ENCODE measurements at regions not wholly inside any gene's neighbourhood (a gene's known extent, or its start where the extent isn't known, plus 50 kb on each side); places are given as distances from the start of the nearest gene placed in this dataset.

DNA sequence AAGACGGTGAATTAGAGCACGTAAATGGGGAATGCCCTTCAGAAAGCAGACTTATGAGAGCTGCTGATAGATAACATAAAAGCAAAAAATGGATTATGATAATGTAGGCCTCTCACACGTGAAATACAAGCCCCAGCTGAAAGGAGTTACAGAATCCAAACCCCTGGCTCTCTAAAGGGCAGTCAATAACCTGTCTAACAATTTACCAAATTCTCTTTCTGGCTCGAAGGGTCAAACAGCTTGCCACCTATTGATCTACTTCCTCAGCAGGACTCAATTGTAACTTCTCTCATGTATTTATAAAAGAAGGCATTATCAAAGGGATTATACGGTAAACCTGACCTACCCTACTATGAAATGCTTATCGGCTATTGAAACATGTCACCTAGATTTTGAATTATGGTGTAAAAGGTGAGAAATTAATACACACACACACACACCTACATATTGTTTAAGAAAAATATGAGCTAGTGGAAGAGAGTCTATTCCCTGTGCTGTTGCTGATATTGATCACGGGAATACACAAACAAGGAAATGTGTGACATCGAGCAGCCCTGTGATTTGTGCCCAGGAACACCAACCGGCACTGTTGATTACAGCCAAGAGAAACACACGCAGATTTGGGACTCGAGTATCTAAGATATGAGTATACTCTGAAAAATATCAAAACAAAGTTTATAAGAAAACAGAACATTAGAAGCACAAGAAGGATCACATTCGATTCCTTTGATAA is 135.6 kb upstream of the NEBL start:
- 68 to 71% methylated on average over 4 to 10 of the region's 12 CpGs for WGBS, 2 experiments (ENCODE audit: insufficient coverage in 1 of 2, insufficient read length in 1 of 2)
- Mint-ChIP-seq H3K27ac (no peak overlapping the region), H3K4me3 (no peak overlapping the region), H3K4me1 (peaks cover 8% of the 10 kb centered on the region), H3K27me3 (ENCODE audit: insufficient read depth) (no peaks in the 10 kb centered on the region), H3K36me3 (ENCODE audit: low read depth) (peaks cover 15% of the 10 kb centered on the region), H3K9me3 (peaks cover 9% of the 10 kb centered on the region)
- H3K27me3 ChIP-seq (ENCODE audit: control insufficient read depth, insufficient read depth, low read length, poor library complexity, severe bottlenecking), result no peaks in the 10 kb centered on the region
- no peak overlapping the region for H3K27ac ChIP-seq (ENCODE audit: low read depth, low read length)
- H3K36me3 ChIP-seq (ENCODE audit: control insufficient read depth, insufficient read depth, low read length), result no peaks in the 10 kb centered on the region
- DNase-seq, result no peak
- H3K4me3 ChIP-seq (ENCODE audit: low read length), result no peak overlapping the region
- no peaks in the 10 kb centered on the region for H3K4me1 ChIP-seq (ENCODE audit: control insufficient read depth, insufficient read depth, low read length)
- TF ChIP-seq, protein P1, sequence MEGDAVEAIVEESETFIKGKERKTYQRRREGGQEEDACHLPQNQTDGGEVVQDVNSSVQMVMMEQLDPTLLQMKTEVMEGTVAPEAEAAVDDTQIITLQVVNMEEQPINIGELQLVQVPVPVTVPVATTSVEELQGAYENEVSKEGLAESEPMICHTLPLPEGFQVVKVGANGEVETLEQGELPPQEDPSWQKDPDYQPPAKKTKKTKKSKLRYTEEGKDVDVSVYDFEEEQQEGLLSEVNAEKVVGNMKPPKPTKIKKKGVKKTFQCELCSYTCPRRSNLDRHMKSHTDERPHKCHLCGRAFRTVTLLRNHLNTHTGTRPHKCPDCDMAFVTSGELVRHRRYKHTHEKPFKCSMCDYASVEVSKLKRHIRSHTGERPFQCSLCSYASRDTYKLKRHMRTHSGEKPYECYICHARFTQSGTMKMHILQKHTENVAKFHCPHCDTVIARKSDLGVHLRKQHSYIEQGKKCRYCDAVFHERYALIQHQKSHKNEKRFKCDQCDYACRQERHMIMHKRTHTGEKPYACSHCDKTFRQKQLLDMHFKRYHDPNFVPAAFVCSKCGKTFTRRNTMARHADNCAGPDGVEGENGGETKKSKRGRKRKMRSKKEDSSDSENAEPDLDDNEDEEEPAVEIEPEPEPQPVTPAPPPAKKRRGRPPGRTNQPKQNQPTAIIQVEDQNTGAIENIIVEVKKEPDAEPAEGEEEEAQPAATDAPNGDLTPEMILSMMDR (conservative IDR thresholded peaks at IDR 0.05), result no peak
- no peak overlapping the region for H3K9ac ChIP-seq (ENCODE audit: extremely low read depth, low read length, poor library complexity, severe bottlenecking)
- H3K9me3 ChIP-seq (ENCODE audit: control insufficient read depth, low read length), result no peaks in the 10 kb centered on the region

DNA sequence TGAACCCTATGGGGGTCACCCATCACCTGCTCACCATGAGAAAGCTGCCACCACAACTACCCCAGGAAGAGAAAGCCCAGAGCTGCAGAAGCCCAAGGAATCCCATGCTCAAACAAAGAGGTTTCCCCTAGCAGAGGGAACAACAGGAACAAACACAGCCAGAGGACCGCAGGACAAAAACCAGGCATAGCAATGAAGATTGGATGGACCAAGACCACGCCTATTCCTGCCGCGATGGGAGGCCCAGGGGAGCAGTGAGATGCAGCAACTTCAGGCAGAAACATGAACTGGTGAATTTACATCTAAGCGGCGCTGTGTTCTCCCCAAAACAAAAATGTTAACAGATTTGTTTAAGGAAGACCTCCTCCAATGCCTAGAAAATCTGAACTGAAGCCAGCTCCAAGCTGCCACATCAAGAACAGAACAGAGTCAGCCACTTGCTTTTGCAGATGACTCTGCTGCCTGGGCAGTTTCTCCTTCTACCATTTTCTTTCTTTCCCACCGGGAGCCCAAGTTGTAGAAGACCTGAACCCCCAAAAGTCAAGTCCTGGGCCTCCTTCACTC is 134.2 kb upstream of the NEBL start:
- Mint-ChIP-seq H3K4me1 (peaks cover 6% of the 10 kb centered on the region), H3K27me3 (ENCODE audit: insufficient read depth) (no peaks in the 10 kb centered on the region), H3K36me3 (ENCODE audit: low read depth) (peaks cover 15% of the 10 kb centered on the region), H3K4me3 (no peak overlapping the region), H3K27ac (no peak overlapping the region), H3K9me3 (peaks cover 9% of the 10 kb centered on the region)
- Histone ChIP-seq H3K27ac (ENCODE audit: low read depth, low read length) (no peak overlapping the region), H3K9me3 (ENCODE audit: control insufficient read depth, low read length) (no peaks in the 10 kb centered on the region), H3K27me3 (ENCODE audit: control insufficient read depth, insufficient read depth, low read length, poor library complexity, severe bottlenecking) (no peaks in the 10 kb centered on the region), H3K9ac (ENCODE audit: extremely low read depth, low read length, poor library complexity, severe bottlenecking) (no peak overlapping the region), H3K4me3 (ENCODE audit: low read length) (no peak overlapping the region), H3K4me1 (ENCODE audit: control insufficient read depth, insufficient read depth, low read length) (no peaks in the 10 kb centered on the region), H3K36me3 (ENCODE audit: control insufficient read depth, insufficient read depth, low read length) (no peaks in the 10 kb centered on the region)
- TF ChIP-seq, protein P1 (conservative IDR thresholded peaks at IDR 0.05), result no peak
- no peak for DNase-seq
- 93 to 94% methylated on average over 7 of the region's 7 CpGs for WGBS, 2 experiments (ENCODE audit: insufficient coverage in 1 of 2, insufficient read length in 1 of 2)

DNA sequence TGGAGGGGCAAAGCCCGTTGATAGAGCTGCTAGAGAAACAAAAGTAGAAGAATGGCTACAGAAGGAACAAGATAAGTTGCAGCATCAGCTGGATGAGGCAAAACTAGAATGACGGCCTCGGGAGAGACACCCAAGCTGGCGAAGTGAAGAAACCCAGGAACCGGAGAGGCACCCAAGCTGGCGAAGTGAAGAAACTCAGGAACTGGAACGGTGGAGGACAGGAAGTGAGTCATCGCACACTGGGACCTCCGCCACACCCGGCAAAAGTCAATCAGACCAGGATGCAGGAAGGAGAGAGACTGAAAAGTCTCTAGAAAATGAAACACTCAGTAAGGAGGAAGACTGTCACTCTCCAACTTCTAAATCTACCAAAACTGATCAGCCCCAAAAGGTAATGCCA is 133.0 kb upstream of the NEBL start:
- Mint-ChIP-seq H3K27ac (no peak overlapping the region), H3K9me3 (peaks cover 9% of the 10 kb centered on the region), H3K36me3 (ENCODE audit: low read depth) (peaks cover 15% of the 10 kb centered on the region), H3K27me3 (ENCODE audit: insufficient read depth) (no peaks in the 10 kb centered on the region), H3K4me3 (no peak overlapping the region), H3K4me1 (peaks cover 6% of the 10 kb centered on the region)
- Histone ChIP-seq H3K27me3 (ENCODE audit: control insufficient read depth, insufficient read depth, low read length, poor library complexity, severe bottlenecking) (no peaks in the 10 kb centered on the region), H3K4me1 (ENCODE audit: control insufficient read depth, insufficient read depth, low read length) (no peaks in the 10 kb centered on the region), H3K4me3 (ENCODE audit: low read length) (no peak overlapping the region), H3K9me3 (ENCODE audit: control insufficient read depth, low read length) (no peaks in the 10 kb centered on the region), H3K9ac (ENCODE audit: extremely low read depth, low read length, poor library complexity, severe bottlenecking) (no peak overlapping the region), H3K36me3 (ENCODE audit: control insufficient read depth, insufficient read depth, low read length) (no peaks in the 10 kb centered on the region), H3K27ac (ENCODE audit: low read depth, low read length) (no peak overlapping the region)
- TF ChIP-seq, protein P1 (conservative IDR thresholded peaks at IDR 0.05), result no peak
- no peak for DNase-seq
- 93 to 96% methylated on average over 7 to 10 of the region's 10 CpGs for WGBS, 2 experiments (ENCODE audit: insufficient coverage in 1 of 2, insufficient read length in 1 of 2)

Data from endodermal cell (in vitro differentiated cells).